ENCODE measurements at regions not wholly inside any gene's neighbourhood (a gene's known extent, or its start where the extent isn't known, plus 50 kb on each side); places are given as distances from the start of the nearest gene placed in this dataset.

- no peak for DNase-seq (ENCODE audit: extremely low read depth in 1 of 11, low read depth in 9 of 11, low spot score in 4 of 11)
These were observed 130.8 kb downstream of the ZBTB18 start for GRCh38 chr1:244181867-244182266.

GRCh38 chr1:244183037-244183436, 132.0 kb downstream of the ZBTB18 start:
- DNase-seq (ENCODE audit: extremely low read depth in 1 of 11, low read depth in 9 of 11, low spot score in 4 of 11) = no peak

- no peak for DNase-seq (ENCODE audit: extremely low read depth in 1 of 11, low read depth in 9 of 11, low spot score in 4 of 11)
These were observed 135.3 kb downstream of the ZBTB18 start for GRCh38 chr1:244186372-244186771.

- no peak for DNase-seq (ENCODE audit: extremely low read depth in 1 of 11, low read depth in 9 of 11, low spot score in 4 of 11)
These were observed 136.2 kb downstream of the ZBTB18 start for GRCh38 chr1:244187310-244187709.

- DNase-seq (ENCODE audit: extremely low read depth in 1 of 11, low read depth in 9 of 11, low spot score in 4 of 11) = no peak
These were observed 140.5 kb downstream of the ZBTB18 start for GRCh38 chr1:244191581-244191980.

GRCh38 chr1:244192325-244192724, 141.2 kb downstream of the ZBTB18 start:
- no peak for DNase-seq (ENCODE audit: extremely low read depth in 1 of 11, low read depth in 9 of 11, low spot score in 4 of 11)

GRCh38 chr1:244196571-244197285, 145.6 kb downstream of the ZBTB18 start:
- no peak for DNase-seq (ENCODE audit: extremely low read depth in 1 of 11, low read depth in 9 of 11, low spot score in 4 of 11)

- no peak for DNase-seq (ENCODE audit: extremely low read depth in 1 of 11, low read depth in 9 of 11, low spot score in 4 of 11)
These were observed 146.8 kb downstream of the ZBTB18 start for GRCh38 chr1:244197851-244198375.

- no peak for DNase-seq (ENCODE audit: extremely low read depth in 1 of 11, low read depth in 9 of 11, low spot score in 4 of 11)
These were observed 148.8 kb downstream of the ZBTB18 start for GRCh38 chr1:244199902-244200301.

GRCh38 chr1:244200596-244200995, 149.5 kb downstream of the ZBTB18 start:
- DNase-seq (ENCODE audit: extremely low read depth in 1 of 11, low read depth in 9 of 11, low spot score in 4 of 11) = no peak

GRCh38 chr1:244201750-244202149, 150.7 kb downstream of the ZBTB18 start:
- no peak for DNase-seq (ENCODE audit: extremely low read depth in 1 of 11, low read depth in 9 of 11, low spot score in 4 of 11)

- no peak for DNase-seq (ENCODE audit: extremely low read depth in 1 of 11, low read depth in 9 of 11, low spot score in 4 of 11)
These were observed 152.9 kb downstream of the ZBTB18 start for GRCh38 chr1:244204004-244204403.

- DNase-seq (ENCODE audit: extremely low read depth in 1 of 11, low read depth in 9 of 11, low spot score in 4 of 11) = no peak
These were observed 154.1 kb downstream of the ZBTB18 start for GRCh38 chr1:244205171-244205570.

GRCh38 chr1:244205906-244206305, 154.8 kb downstream of the ZBTB18 start:
- DNase-seq (ENCODE audit: extremely low read depth in 1 of 11, low read depth in 9 of 11, low spot score in 4 of 11) = no peak

GRCh38 chr1:244207042-244207934, 156.2 kb downstream of the ZBTB18 start:
- DNase-seq (ENCODE audit: extremely low read depth in 1 of 11, low read depth in 9 of 11, low spot score in 4 of 11) = no peak

GRCh38 chr1:244207935-244208244, 156.8 kb downstream of the ZBTB18 start:
- no peak for DNase-seq (ENCODE audit: extremely low read depth in 1 of 11, low read depth in 9 of 11, low spot score in 4 of 11)

- no peak for DNase-seq (ENCODE audit: extremely low read depth in 1 of 11, low read depth in 9 of 11, low spot score in 4 of 11)
These were observed 158.9 kb downstream of the ZBTB18 start for GRCh38 chr1:244209955-244210354.

GRCh38 chr1:244210884-244211558, 159.9 kb downstream of the ZBTB18 start:
- no peak for DNase-seq (ENCODE audit: extremely low read depth in 1 of 11, low read depth in 9 of 11, low spot score in 4 of 11)

GRCh38 chr1:244211559-244211944, 160.5 kb downstream of the ZBTB18 start:
- no peak for DNase-seq (ENCODE audit: extremely low read depth in 1 of 11, low read depth in 9 of 11, low spot score in 4 of 11)

- DNase-seq (ENCODE audit: extremely low read depth in 1 of 11, low read depth in 9 of 11, low spot score in 4 of 11) = no peak
These were observed 161.1 kb downstream of the ZBTB18 start for GRCh38 chr1:244212219-244212618.
